Effector CD4-positive, alpha-beta T cell (primary cell): ENCODE measurements at regions not wholly inside any gene's neighbourhood (a gene's known extent, or its start where the extent isn't known, plus 50 kb on each side); places are given as distances from the start of the nearest gene placed in this dataset.

Experiments used
- DNase-seq: peaks from one replicate; pipeline ENCODE4 v3.0.0-alpha.2; 2020

- no peak for DNase-seq
Measured at GRCh38 chr7:85774986-85775385, 588.1 kb upstream of the SEMA3D start.

- no peak for DNase-seq
Measured at GRCh38 chr7:85773116-85773728, 586.4 kb upstream of the SEMA3D start.

GRCh38 chr7:85771516-85771915 lies 584.7 kb upstream of the SEMA3D start:
- no peak for DNase-seq

GRCh38 chr7:85770332-85770731 lies 583.5 kb upstream of the SEMA3D start:
- DNase-seq: no peak

GRCh38 chr7:85765698-85766298 lies 578.9 kb upstream of the SEMA3D start:
- DNase-seq: no peak

- DNase-seq: no peak
Measured at GRCh38 chr7:85764034-85764433, 577.2 kb upstream of the SEMA3D start.

- no peak for DNase-seq
Measured at GRCh38 chr7:85757348-85757747, 570.5 kb upstream of the SEMA3D start.

- DNase-seq: no peak
Measured at GRCh38 chr7:85750454-85750949, 563.6 kb upstream of the SEMA3D start.

GRCh38 chr7:85749696-85750453 lies 563.0 kb upstream of the SEMA3D start:
- no peak for DNase-seq

GRCh38 chr7:85748861-85749260 lies 562.0 kb upstream of the SEMA3D start:
- no peak for DNase-seq

GRCh38 chr7:85737426-85737825 lies 550.6 kb upstream of the SEMA3D start:
- DNase-seq: no peak

- no peak for DNase-seq
Measured at GRCh38 chr7:85736085-85736484, 549.2 kb upstream of the SEMA3D start.

- DNase-seq: no peak
Measured at GRCh38 chr7:85734823-85735222, 548.0 kb upstream of the SEMA3D start.

GRCh38 chr7:85733169-85733915 lies 546.5 kb upstream of the SEMA3D start:
- no peak for DNase-seq

GRCh38 chr7:85730012-85730411 lies 543.2 kb upstream of the SEMA3D start:
- no peak for DNase-seq

- DNase-seq: no peak
Measured at GRCh38 chr7:85725026-85725425, 538.2 kb upstream of the SEMA3D start.

GRCh38 chr7:85719981-85720953 lies 533.4 kb upstream of the SEMA3D start:
- DNase-seq: no peak

GRCh38 chr7:85716353-85716752 lies 529.5 kb upstream of the SEMA3D start:
- no peak for DNase-seq

- no peak for DNase-seq
Measured at GRCh38 chr7:85714951-85715350, 528.1 kb upstream of the SEMA3D start.

GRCh38 chr7:85714043-85714578 lies 527.3 kb upstream of the SEMA3D start:
- DNase-seq: no peak

GRCh38 chr7:85713171-85713570 lies 526.3 kb upstream of the SEMA3D start:
- DNase-seq: no peak

GRCh38 chr7:85711894-85712293 lies 525.0 kb upstream of the SEMA3D start:
- DNase-seq: no peak
